ENCODE measurements at regions not wholly inside any gene's neighbourhood (a gene's known extent, or its start where the extent isn't known, plus 50 kb on each side); places are given as distances from the start of the nearest gene placed in this dataset.

DNA sequence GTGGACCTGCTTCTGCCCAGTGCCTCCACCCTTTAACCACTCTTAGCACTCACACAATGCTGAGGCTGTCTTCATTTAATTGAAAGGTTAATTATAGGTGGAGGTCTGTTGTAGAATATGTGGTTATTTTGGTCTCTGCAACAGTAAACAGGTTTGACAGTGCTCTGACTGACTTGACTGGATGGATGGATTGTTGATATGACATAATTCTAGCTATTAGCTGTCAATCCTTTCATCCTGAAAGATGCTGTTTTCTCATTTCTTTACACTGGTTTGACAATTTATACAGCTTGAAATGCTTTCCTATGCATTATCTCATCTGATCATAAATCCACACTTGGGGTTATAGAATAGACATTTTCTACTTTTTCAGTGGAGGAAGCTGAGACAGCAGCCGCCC is 210.7 kb downstream of the CDH26 start:
- DNase-seq, result no peak
- Histone ChIP-seq H3K9me3 (ENCODE audit: severe bottlenecking) (no peaks in the 10 kb centered on the region), H3K27ac (no peak overlapping the region), H3K4me3 (ENCODE audit: low read depth, low read length) (no peak overlapping the region), H3K36me3 (no peaks in the 10 kb centered on the region), H3K27me3 (ENCODE audit: insufficient read depth, low read depth, severe bottlenecking) (no peaks in the 10 kb centered on the region)
- TF ChIP-seq, protein P1, sequence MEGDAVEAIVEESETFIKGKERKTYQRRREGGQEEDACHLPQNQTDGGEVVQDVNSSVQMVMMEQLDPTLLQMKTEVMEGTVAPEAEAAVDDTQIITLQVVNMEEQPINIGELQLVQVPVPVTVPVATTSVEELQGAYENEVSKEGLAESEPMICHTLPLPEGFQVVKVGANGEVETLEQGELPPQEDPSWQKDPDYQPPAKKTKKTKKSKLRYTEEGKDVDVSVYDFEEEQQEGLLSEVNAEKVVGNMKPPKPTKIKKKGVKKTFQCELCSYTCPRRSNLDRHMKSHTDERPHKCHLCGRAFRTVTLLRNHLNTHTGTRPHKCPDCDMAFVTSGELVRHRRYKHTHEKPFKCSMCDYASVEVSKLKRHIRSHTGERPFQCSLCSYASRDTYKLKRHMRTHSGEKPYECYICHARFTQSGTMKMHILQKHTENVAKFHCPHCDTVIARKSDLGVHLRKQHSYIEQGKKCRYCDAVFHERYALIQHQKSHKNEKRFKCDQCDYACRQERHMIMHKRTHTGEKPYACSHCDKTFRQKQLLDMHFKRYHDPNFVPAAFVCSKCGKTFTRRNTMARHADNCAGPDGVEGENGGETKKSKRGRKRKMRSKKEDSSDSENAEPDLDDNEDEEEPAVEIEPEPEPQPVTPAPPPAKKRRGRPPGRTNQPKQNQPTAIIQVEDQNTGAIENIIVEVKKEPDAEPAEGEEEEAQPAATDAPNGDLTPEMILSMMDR (IDR thresholded peaks at IDR 0.05; ENCODE audit: low read depth, low read length), result no peak

GRCh38 chr20:60170116-60170515 is 211.9 kb downstream of the CDH26 start:
- Histone ChIP-seq H3K4me3 (ENCODE audit: low read depth, low read length) (no peak overlapping the region), H3K9me3 (ENCODE audit: severe bottlenecking) (no peaks in the 10 kb centered on the region)
- TF ChIP-seq, protein P1 (IDR thresholded peaks at IDR 0.05; ENCODE audit: low read depth, low read length), result no peak

DNA sequence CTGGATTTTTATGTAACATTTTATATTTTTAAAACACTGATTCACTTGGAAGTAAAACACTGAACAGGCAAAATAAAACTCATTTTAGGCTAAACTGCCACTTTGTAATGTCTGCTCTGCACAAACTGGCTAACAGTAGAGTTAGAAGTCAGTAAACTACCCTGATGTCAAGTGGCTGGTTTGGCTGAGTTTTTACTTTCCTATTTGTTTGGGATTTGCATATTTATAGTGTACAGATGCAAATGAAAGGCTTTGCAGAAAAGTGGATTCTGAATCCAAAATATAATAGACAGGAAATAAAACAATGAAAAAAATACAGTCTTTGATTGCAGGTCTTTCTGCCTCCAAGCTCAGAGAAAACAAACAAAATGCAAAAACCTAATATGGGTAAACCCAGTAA is 213.1 kb downstream of the CDH26 start:
- H3K4me3 ChIP-seq (ENCODE audit: low read depth, low read length), result no peak overlapping the region
- H3K27ac ChIP-seq, result no peak overlapping the region
- no peaks in the 10 kb centered on the region for H3K9me3 ChIP-seq (ENCODE audit: severe bottlenecking)
- no peaks in the 10 kb centered on the region for H3K36me3 ChIP-seq
- peaks cover 2% of the 10 kb centered on the region for H3K27me3 ChIP-seq (ENCODE audit: insufficient read depth, low read depth, severe bottlenecking)
- TF ChIP-seq, protein P1 (IDR thresholded peaks at IDR 0.05; ENCODE audit: low read depth, low read length), result no peak
- DNase-seq, result no peak

More at GRCh38 chr20:60170116-60170515, 211.9 kb downstream of the CDH26 start:
- DNase-seq, result no peak
- no peaks in the 10 kb centered on the region for H3K36me3 ChIP-seq
- H3K27ac ChIP-seq, result no peak overlapping the region
- H3K27me3 ChIP-seq (ENCODE audit: insufficient read depth, low read depth, severe bottlenecking), result no peaks in the 10 kb centered on the region

GRCh38 chr20:60171738-60172137 is 213.5 kb downstream of the CDH26 start:
- Histone ChIP-seq H3K4me3 (ENCODE audit: low read depth, low read length) (no peak overlapping the region), H3K9me3 (ENCODE audit: severe bottlenecking) (no peaks in the 10 kb centered on the region), H3K27me3 (ENCODE audit: insufficient read depth, low read depth, severe bottlenecking) (peaks cover 6% of the 10 kb centered on the region), H3K27ac (no peak overlapping the region), H3K36me3 (no peaks in the 10 kb centered on the region)
- TF ChIP-seq, protein P1 (IDR thresholded peaks at IDR 0.05; ENCODE audit: low read depth, low read length), result no peak
- no peak for DNase-seq

GRCh38 chr20:60172346-60172984 is 214.2 kb downstream of the CDH26 start:
- TF ChIP-seq, protein P1 (IDR thresholded peaks at IDR 0.05; ENCODE audit: low read depth, low read length), result no peak
- Histone ChIP-seq H3K27me3 (ENCODE audit: insufficient read depth, low read depth, severe bottlenecking) (peaks cover 7% of the 10 kb centered on the region), H3K27ac (no peak overlapping the region), H3K9me3 (ENCODE audit: severe bottlenecking) (no peaks in the 10 kb centered on the region), H3K4me3 (ENCODE audit: low read depth, low read length) (no peak overlapping the region), H3K36me3 (no peaks in the 10 kb centered on the region)
- DNase-seq, result no peak

GRCh38 chr20:60177080-60177479 is 218.9 kb downstream of the CDH26 start:
- TF ChIP-seq, protein P1 (IDR thresholded peaks at IDR 0.05; ENCODE audit: low read depth, low read length), result no peak
- H3K27me3 ChIP-seq (ENCODE audit: insufficient read depth, low read depth, severe bottlenecking), result peaks cover 18% of the 10 kb centered on the region
- no peak overlapping the region for H3K4me3 ChIP-seq (ENCODE audit: low read depth, low read length)
- no peak overlapping the region for H3K27ac ChIP-seq
- H3K9me3 ChIP-seq (ENCODE audit: severe bottlenecking), result no peaks in the 10 kb centered on the region
- DNase-seq, result no peak
- H3K36me3 ChIP-seq, result no peaks in the 10 kb centered on the region

Measured in WERI-Rb-1 (cell line).